HS-27A (cell line): ENCODE measurements at regions not wholly inside any gene's neighbourhood (a gene's known extent, or its start where the extent isn't known, plus 50 kb on each side); places are given as distances from the start of the nearest gene placed in this dataset.
"Not testable (repeated sequence)": the region's sequence is repeated elsewhere in the genome, so short reads cannot be mapped to it uniquely, and the experiment has no call there.

Experiments
- DNase-seq: peaks from one replicate; pipeline ENCODE4 v3.0.0-alpha.2; 2012; ENCODE audit warnings: low read depth, missing footprints

DNA sequence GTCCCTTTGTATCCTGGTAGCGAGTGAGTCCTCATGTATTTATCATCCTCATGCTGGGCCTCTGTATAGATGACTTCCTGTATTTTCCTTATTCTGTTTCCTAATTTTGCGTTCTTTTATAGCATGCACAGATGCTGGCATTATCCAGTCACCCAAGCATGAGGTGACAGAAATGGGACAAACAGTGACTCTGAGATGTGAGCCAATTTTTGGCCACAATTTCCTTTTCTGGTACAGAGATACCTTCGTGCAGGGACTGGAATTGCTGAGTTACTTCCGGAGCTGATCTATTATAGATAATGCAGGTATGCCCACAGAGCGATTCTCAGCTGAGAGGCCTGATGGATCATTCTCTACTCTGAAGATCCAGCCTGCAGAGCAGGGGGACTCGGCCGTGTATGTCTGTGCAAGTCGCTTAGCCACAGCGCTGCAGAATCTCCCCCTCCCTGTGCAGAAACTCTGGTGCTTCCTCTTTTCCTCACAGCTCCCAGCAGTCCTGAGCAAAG, 183.1 kb upstream of the PRSS58 start:
- DNase-seq: no peak

DNA sequence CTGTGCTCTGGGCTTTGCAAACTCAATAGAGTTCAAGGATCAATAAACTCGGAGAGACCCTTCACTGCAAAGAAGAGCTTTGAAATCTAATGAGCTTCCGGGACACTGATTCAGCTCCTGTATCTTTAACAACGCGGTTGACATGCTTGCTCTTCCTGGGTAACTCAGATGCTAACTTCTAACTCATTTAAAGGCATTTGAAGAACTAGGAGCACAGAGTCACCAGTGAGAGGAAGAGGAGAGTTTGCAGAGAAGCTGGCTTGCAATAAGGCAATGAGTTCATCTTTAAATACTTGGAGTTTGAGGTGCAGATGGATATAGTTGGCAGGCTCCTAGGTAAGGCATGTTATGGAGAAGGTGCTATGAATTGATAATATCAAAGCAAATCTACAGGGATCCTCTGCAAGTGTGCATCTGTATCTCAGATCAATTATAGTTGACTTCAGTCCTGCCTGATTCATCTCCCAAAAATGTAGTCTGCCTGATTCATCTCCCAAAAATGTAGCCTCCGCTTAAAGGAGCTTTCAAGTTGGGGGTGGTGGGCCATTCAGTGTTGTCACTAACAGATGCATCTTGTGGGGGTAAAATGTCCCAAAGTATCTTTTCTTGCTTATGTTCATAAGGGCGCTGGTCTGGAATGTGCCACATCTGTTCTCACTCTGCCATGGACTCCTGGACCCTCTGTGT, 182.5 kb upstream of the PRSS58 start:
- DNase-seq: peak; percentile 86

DNA sequence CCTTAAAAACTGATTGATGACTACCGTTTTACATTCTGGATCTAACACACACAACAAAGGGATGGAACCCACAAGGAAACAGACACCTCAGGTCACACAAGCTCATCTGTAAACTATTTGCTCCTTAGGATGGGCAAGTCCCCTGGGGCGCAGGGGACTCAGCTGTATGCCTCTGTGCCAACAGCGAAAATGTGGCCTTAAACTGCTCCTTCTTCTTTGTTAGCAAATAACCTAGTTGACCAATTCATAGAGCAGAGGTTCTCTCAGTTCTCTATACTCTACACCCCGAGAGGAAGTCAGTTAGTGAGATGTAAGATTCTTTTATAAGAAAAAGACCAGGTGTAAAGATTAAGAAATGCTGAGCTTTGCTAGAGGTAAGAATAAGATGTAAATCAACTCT, 181.9 kb upstream of the PRSS58 start:
- no peak for DNase-seq

- no peak for DNase-seq
These were observed 181.2 kb upstream of the PRSS58 start for GRCh38 chr7:142438923-142439515.

- peak; percentile 45 for DNase-seq
These were observed 180.5 kb upstream of the PRSS58 start for GRCh38 chr7:142438235-142438922.

- no peak for DNase-seq
These were observed 179.9 kb upstream of the PRSS58 start for GRCh38 chr7:142437741-142438140.

DNA sequence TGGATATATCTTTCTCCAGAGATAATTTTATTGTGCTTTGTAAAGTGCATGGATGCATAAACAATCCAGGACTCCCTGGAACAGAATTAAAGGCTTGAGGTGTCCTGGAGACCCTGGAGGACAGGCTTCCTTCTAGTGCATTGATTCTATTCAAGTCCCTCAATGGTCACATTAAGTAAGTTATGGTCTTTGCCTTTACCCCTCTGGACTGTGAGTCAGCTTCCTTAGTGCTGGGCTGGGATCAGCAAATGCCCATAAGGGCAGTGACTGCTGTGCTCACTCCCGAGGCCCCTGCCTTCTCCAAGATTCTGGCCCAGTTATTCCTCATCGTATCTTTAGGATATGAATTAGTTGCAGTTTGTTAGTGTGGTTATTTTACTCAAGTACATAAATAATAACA, 178.7 kb upstream of the PRSS58 start:
- DNase-seq: no peak

GRCh38 chr7:142435606-142436005, 177.7 kb upstream of the PRSS58 start:
- DNase-seq: not testable (repeated sequence)

DNA sequence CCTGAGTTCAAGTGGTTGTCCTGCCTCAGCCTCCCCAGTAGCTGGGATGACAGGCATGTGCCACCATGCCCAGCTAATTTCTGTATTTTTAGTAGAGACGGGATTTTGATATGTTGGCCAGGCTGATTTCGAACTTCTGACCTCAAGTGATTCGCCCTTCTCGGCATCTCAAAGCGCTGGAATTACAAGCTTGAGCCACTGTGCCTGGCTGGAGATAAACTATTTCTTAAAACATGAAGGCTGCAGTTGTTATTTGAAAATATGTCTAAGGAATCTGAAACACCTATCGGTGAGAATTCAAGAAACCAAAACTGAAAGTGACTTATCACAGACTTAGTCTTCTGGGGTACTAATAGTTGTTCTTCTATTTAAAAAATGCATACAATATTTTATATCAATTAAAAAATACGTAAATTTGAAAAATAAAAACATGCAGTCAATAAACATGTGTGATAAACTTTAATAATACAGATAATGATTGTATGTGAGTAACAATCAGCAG, 176.9 kb upstream of the PRSS58 start:
- no peak for DNase-seq

GRCh38 chr7:142434133-142434532, 176.3 kb upstream of the PRSS58 start:
- not testable (repeated sequence) for DNase-seq

- DNase-seq: no peak
These were observed 174.5 kb upstream of the PRSS58 start for GRCh38 chr7:142432377-142432776.

DNA sequence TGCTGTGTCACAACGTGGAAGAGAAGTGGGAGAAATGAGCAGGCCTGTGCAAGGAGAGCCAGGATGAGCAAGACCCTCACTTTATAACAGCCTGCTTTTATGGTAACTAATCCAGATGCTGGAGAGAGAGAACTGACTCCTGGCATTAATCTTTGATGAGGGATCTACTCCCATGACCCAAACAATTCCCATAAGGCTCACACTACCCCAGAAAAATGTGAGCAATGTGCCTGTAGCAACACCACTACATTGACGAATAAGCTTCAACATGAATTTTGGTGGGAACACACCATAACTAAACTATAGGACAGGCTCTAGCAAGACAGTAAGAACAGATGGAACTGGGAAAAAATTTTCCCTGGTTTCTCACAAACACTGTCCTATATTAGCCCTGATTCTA, 173.6 kb upstream of the PRSS58 start:
- DNase-seq: no peak

GRCh38 chr7:142428094-142428493, 170.2 kb upstream of the PRSS58 start:
- no peak for DNase-seq

GRCh38 chr7:142425281-142425680, 167.4 kb upstream of the PRSS58 start:
- DNase-seq: no peak

- no peak for DNase-seq
These were observed 164.8 kb upstream of the PRSS58 start for GRCh38 chr7:142422621-142423020.

DNA sequence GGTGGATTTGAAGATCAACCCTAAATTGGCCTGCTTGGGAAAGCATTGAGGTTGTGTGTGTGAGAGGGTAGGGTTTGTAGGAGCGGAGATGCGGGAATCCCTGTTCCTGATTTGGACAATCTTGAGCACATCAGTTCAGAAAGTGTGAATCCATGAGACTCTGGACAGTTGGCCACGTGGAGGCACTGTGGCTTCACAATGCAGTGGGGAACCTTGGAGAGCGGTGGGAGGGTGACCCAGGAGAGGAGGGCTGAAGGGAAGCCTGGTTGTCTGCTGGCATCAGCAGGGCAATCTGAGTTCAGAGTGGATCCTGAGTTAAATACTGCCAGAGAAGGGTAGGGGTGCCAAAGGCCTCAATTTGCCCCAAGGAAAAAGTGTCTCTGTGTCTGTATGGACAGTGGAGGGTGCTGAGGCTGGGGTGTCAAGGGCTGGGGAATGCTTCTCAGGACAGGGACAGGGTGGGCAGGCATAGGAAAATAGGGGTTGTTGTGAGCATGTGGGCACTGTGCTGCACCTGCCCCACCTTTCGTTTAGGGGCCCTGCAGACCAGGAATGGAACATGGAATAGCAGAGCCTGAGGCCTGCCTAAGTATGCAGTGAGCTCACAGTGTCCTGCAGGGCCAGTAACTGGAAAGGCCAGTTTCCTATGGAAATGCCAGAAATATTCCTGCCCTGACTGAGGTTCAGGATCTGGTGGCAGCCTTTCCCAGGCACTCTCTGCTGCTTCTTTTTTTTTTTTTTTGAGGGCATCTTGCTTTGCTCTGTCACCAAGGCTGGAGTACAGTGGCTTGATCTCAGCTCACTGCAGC, 162.9 kb upstream of the PRSS58 start:
- DNase-seq: no peak

DNA sequence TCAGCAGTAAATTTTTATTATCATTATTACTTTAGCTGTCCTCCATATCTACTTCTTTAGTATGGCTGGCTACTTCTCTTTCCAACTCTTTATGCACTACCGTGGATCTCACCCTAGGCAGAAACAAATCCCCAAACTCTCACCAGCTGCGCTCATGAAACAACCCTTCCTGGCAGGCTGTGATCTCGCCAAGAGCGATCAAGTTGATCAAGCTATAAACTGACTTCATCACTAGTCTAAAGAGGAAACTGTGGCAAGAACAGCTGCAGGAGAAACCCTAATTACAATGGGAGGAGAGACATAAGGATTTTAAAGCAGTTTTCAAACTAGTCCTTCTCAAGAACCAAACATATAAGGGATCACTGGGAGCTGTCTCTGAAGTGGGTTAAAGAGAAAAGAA, 160.5 kb upstream of the PRSS58 start:
- no peak for DNase-seq

- no peak for DNase-seq
These were observed 157.1 kb upstream of the PRSS58 start for GRCh38 chr7:142414915-142415314.

DNA sequence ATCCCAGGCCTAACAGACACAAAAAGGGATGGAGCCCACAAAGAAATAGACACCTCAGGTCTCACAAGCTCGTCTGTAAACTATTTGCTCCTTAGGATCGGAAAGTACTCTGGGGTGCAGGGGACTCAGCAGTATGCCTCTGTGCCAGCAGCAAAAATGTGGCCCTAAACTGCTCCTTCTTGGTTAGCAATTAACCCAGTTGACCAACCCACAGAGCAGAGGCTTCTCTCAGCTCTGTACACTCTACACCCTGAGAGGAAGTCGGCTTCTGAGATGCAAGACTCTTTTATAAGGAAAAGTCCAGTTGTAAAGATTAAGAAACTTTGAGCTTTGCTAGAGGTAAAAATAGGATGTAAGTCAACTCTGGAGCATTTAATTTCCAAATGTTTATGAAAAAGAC, 156.3 kb upstream of the PRSS58 start:
- DNase-seq: no peak

DNA sequence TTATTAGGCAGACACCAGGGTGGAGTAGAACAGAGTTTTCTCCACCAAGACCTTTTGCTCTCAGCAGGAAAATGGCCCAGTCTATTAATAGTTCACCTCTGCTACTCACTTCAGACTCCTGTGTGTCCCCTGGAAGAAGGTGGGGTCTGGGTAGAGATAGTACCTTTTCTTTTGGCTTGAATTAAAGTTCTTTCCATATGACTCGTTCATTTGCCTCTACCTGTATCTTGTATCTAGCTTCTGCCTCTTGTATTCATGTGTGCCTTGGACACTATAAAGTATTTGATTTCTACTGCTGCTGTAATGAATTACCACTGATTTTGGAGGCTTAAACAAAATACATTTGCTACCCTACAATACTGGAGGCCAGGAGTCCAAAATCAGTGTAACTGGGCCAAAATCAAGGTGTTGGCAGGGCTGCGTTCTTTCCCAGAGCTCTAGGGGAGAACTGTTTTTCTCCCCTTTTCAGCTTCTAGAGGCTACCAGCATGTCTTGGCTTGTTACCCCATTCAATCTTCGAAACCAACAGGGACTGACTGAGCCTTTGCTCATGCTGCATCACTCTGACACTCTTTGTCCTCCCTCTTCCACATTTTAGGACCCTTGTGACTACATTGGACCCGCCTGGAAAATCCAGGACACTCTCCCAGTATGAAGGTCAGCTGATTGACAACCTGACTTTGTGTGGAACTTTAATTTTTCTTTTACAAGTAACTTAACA, 155.6 kb upstream of the PRSS58 start:
- DNase-seq: no peak

DNA sequence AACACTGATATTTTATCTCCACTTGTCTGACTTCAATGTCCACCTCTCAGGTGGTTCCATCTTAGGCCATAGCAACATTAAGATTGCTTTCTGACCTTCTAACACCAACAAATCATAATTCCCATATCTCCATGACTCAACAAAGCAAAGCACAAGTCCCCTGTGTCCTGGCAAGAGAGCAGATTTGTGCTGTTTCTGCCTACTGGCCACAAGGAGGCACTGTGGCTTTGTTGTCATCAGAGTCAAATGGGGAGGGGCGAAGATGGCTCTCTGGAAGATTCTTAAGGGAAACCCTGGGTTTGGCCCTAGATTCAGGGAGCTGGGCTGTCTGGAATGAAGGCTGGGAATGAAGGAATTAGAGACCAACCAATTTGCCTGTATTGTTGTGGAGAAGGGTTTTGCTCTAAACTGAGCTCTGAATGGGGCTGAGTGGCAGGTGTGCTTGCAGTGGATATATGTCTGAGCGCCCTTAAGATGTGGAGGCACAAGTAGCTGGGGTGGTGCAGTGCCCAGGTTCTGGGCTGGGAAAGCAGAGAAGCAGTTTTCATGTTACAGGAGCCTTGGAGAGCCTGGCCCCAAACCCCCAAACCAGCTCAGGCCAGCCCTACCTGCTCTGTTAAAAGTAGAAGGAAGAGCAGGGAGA, 154.8 kb upstream of the PRSS58 start:
- DNase-seq: no peak
